Middle frontal gyrus (tissue), 1 donor: ENCODE measurements at regions not wholly inside any gene's neighbourhood (a gene's known extent, or its start where the extent isn't known, plus 50 kb on each side); places are given as distances from the start of the nearest gene placed in this dataset.
"Not testable (repeated sequence)": the region's sequence is repeated elsewhere in the genome, so short reads cannot be mapped to it uniquely, and the experiment has no call there.

Experiments
- DNase-seq: peaks from one replicate; pipeline ENCODE4 v3.0.0-alpha.2; 2015; ENCODE audit warnings: low spot score; ENCODE audit errors: extremely low spot score

- DNase-seq: no peak
These were observed 419.9 kb downstream of the NTRK2 start for GRCh38 chr9:85089188-85089969.

- DNase-seq: no peak
These were observed 412.4 kb downstream of the NTRK2 start for GRCh38 chr9:85081963-85082362.

- no peak for DNase-seq
These were observed 409.8 kb downstream of the NTRK2 start for GRCh38 chr9:85079349-85079748.

- DNase-seq: no peak
These were observed 408.4 kb downstream of the NTRK2 start for GRCh38 chr9:85077944-85078343.

GRCh38 chr9:85077146-85077545, 407.6 kb downstream of the NTRK2 start:
- not testable (repeated sequence) for DNase-seq
